ENCODE measurements at regions not wholly inside any gene's neighbourhood (a gene's known extent, or its start where the extent isn't known, plus 50 kb on each side); places are given as distances from the start of the nearest gene placed in this dataset.

GRCh38 chr6:166692723-166693302 is 65.8 kb upstream of the RPS6KA2 start:
- H3K4me3 ChIP-seq (ENCODE audit: low read depth, low read length), result no peak overlapping the region
- TF ChIP-seq CTCF (IDR thresholded peaks at IDR 0.05; ENCODE audit: control insufficient read depth, extremely low read depth, insufficient read depth), result no peak
- DNase-seq (ENCODE audit: low read depth), result no peak

- no peak for TF ChIP-seq CTCF (IDR thresholded peaks at IDR 0.05; ENCODE audit: control insufficient read depth, extremely low read depth, insufficient read depth)
- no peak overlapping the region for H3K4me3 ChIP-seq (ENCODE audit: low read depth, low read length)
- DNase-seq (ENCODE audit: low read depth), result no peak
Measured at GRCh38 chr6:166691746-166692145, 64.7 kb upstream of the RPS6KA2 start.

GRCh38 chr6:166691199-166691598 is 64.1 kb upstream of the RPS6KA2 start:
- no peak for TF ChIP-seq CTCF (IDR thresholded peaks at IDR 0.05; ENCODE audit: control insufficient read depth, extremely low read depth, insufficient read depth)
- DNase-seq (ENCODE audit: low read depth), result no peak
- no peak overlapping the region for H3K4me3 ChIP-seq (ENCODE audit: low read depth, low read length)

GRCh38 chr6:166689687-166690086 is 62.6 kb upstream of the RPS6KA2 start:
- no peak overlapping the region for H3K4me3 ChIP-seq (ENCODE audit: low read depth, low read length)
- no peak for TF ChIP-seq CTCF (IDR thresholded peaks at IDR 0.05; ENCODE audit: control insufficient read depth, extremely low read depth, insufficient read depth)
- DNase-seq (ENCODE audit: low read depth), result no peak

- no peak for DNase-seq (ENCODE audit: low read depth)
- no peak for TF ChIP-seq CTCF (IDR thresholded peaks at IDR 0.05; ENCODE audit: control insufficient read depth, extremely low read depth, insufficient read depth)
- no peak overlapping the region for H3K4me3 ChIP-seq (ENCODE audit: low read depth, low read length)
Measured at GRCh38 chr6:166688901-166689300, 61.9 kb upstream of the RPS6KA2 start.

GRCh38 chr6:166687879-166688205 is 60.8 kb upstream of the RPS6KA2 start:
- no peak for DNase-seq (ENCODE audit: low read depth)
- TF ChIP-seq CTCF (IDR thresholded peaks at IDR 0.05; ENCODE audit: control insufficient read depth, extremely low read depth, insufficient read depth), result no peak
- H3K4me3 ChIP-seq (ENCODE audit: low read depth, low read length), result no peak overlapping the region

GRCh38 chr6:166687070-166687878 is 60.2 kb upstream of the RPS6KA2 start:
- TF ChIP-seq CTCF (IDR thresholded peaks at IDR 0.05; ENCODE audit: control insufficient read depth, extremely low read depth, insufficient read depth), result no peak
- no peak overlapping the region for H3K4me3 ChIP-seq (ENCODE audit: low read depth, low read length)
- no peak for DNase-seq (ENCODE audit: low read depth)
